Fibroblast of skin of abdomen (primary cell): ENCODE measurements at regions not wholly inside any gene's neighbourhood (a gene's known extent, or its start where the extent isn't known, plus 50 kb on each side); places are given as distances from the start of the nearest gene placed in this dataset.
A peak's percentile ranks its signal among the peaks of the same experiment; 100 is the strongest.

Source experiments
- DNase-seq: peaks from one replicate; pipeline ENCODE4 v3.0.0-alpha.2; 2013

DNA sequence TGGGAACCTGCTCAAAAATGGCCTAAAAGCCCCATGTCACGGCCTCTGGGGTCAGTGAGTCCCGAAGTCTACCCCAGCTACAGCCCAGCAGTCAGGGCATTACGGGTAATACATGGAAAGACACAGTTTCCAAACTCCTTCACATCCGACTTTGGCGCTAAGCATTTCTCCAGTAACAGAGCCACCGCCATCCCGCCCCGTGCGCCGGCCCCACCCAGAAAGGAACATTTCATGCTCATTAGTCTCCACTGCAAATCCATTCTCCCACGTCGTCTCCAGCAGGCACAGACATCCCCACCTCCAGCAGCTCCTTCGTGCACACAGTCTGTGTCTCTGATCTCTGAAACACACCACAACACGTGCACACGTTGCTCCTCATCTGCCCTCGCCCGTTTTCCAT is 509.2 kb upstream of the ID2 start:
- no peak for DNase-seq

GRCh38 chr2:8174641-8175257 is 507.1 kb upstream of the ID2 start:
- no peak for DNase-seq

DNA sequence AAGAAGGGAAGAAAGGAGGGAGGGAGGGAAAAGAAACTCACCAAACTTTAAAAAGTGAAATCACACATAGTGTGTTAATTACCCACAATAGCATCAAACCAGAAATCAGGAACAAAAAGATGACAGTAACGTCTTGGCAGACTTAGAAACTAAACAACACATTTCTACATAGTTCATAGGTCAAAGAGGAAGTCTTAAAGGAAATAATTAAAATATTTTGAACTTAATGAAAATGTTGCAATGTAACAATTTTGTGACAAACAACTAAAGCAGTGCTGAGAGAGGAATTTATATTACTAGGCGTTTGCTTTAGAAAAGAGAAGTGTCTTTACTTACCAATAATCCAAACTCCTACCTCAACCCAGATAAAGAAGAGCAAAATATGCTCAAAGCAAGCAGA is 505.0 kb upstream of the ID2 start:
- no peak for DNase-seq

DNA sequence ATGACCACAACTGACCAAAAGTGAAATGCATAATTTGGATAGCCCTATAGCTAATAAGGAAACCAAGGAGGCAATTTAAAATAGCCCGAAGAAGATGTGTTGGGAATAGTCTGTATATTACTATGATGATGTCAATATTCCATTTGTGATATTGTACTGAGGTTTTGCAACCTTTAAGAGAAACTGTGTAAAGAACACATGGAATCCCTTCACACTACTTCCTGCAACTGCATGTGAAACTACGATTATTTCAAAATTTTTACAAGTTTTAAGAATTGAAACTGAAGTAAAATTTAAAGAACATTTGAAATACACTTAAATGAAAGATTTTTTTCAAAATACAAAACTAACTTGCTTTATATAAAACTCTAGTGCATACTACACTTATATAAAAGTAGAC is 504.3 kb upstream of the ID2 start:
- DNase-seq: no peak

GRCh38 chr2:8178911-8179310 is 502.9 kb upstream of the ID2 start:
- no peak for DNase-seq

GRCh38 chr2:8189316-8189715 is 492.5 kb upstream of the ID2 start:
- DNase-seq: no peak

DNA sequence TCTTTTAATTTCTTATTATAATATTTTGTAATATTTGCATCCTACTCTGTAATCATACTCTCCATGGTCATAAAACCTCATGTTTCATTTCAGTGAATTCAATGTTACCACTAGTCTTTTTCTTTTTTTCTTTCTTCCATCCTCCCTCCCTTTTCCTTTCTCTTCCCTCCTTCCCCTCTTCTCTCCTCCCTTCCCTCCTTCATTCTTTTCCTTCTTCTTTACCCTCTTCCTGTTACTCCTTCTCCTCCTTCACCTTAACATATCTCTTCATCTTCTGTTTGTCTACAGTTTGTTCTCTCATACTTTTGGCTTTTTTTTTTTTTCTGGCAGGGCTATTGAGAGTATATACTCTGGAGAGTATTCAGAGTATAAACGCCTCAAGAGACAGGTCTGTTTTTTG is 491.6 kb upstream of the ID2 start:
- DNase-seq: no peak

DNA sequence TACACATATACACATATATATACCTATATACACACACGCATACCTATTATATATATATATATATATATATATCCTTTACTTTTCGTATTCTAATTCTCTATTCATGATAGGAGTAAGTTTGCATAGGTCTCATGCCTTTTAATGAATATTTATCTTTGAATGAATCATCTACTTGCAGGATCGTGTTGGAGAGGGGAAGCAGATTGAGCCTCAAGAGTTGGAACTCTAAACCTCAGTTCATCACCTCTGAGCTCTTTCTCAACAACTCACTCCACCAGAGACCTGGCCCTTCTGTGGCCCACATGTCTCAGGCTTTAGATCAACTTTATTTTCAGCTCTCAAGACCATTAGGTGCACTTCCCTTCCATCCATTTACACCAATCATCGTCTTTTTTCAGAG is 490.4 kb upstream of the ID2 start:
- DNase-seq: no peak

GRCh38 chr2:8193146-8193545 is 488.7 kb upstream of the ID2 start:
- no peak for DNase-seq

GRCh38 chr2:8193686-8194615 is 487.9 kb upstream of the ID2 start:
- no peak for DNase-seq

DNA sequence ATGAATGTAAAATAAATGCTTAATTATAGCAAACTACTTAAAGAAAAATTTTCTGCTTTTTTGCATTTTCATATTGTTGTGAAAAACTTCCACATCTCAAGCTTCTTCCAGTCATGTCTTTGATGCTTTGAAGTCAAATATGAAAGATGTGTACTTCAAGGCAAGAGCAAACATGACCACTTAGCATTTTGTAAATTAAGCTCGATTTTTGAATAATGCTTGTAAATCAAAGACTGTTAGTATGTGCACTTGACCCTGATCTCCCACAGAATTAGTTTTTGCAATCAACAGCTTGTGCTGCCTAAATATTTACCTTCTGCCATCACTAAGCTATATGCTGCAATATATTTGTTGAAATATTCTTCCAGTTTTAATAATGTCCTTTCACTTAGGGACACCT is 486.1 kb upstream of the ID2 start:
- no peak for DNase-seq

GRCh38 chr2:8196316-8196715 is 485.5 kb upstream of the ID2 start:
- peak; percentile 61 for DNase-seq

DNA sequence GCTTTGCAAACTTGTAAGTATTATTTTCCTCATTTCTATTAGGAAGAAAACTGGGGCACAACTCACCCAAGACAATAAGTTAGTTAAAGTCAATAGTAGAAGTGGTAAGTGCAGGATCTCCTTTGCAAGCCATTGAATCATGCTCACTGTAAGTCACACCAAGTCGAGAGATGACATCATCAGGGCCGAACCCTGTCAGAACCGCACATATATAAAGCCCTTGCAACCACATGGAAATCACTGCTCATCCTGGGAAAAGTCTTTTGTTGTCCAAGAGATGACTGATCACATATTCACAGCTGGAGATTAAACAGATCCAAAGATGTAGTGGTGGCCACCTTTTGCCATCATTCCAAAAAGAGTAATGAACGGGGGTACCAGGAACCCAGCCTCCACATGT is 484.8 kb upstream of the ID2 start:
- DNase-seq: peak; percentile 90

DNA sequence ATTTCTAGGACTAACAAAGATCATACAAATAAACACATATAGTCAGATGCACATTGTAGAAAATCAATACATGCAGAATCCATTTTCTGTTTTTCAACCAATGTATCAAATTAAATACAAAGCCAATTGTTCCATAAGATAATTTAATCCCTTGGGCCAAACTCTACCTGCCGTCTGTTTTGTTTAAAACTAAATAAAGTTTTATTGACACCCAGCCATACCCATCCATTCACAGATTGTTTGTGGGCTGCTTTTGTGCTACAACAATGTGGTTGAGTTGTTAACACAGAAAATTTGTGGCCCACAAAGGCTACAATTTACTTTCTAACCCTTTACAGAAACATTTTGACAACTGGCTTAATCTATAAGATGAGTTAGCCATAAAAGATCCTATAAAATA is 484.0 kb upstream of the ID2 start:
- DNase-seq: no peak

- no peak for DNase-seq
Observed at GRCh38 chr2:8198766-8199382, 483.0 kb upstream of the ID2 start.

DNA sequence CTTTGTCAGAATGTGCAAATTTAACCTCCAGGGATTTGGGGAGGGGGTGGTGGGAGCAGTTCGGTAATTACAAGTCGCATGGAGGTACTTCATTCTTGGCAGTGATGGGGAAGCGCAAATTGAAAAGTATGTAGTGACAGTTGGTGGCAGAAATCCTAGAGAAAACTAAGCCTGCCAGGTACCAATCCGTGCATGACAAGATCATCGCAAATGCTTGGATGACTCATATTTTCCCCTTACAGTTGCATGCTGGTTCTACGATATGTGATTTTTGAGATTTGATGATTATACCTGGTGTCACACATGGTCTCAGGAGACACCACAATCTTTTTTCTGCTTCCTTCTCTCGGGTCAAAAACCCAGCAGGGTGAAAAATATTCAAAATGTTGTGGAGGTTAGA is 479.7 kb upstream of the ID2 start:
- DNase-seq: no peak

DNA sequence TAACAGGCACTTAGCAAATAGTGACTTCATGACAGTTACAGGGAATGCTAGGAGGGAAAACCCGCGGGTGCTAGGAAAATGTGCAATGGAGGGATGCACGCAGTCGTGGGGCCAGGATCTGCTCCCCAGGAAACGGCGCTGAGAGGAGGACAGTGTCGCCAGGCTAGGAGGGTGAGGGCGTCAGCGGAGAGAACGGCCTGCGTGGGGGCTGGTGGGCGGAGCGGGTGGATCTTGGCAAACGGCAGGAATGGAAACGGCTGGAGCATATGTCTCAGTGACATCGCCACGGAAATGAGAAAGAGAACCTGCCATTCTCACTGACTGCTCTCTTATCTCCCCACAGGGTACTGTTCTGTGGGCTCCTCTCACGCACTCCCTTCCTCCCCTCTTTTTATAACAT is 478.5 kb upstream of the ID2 start:
- no peak for DNase-seq

DNA sequence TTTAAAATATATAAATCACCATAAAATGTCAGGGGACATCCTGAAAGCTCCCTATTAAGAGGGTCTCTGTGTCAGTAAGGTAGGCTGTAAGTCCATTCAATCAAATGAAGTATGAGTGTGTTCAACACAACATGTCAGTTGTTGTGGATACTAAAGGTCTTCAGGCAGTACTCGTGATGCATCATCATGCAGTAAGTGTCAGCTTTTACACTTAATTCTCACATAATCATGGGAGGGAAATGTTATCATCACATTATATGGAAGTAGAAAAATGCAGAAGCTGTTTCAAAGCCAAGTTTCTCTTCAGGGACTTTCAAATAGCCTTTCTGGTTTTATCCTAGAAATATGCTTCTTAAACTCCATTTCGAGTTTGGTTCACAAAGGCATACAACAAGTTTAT is 477.1 kb upstream of the ID2 start:
- no peak for DNase-seq

GRCh38 chr2:8209494-8209893 is 472.4 kb upstream of the ID2 start:
- no peak for DNase-seq

DNA sequence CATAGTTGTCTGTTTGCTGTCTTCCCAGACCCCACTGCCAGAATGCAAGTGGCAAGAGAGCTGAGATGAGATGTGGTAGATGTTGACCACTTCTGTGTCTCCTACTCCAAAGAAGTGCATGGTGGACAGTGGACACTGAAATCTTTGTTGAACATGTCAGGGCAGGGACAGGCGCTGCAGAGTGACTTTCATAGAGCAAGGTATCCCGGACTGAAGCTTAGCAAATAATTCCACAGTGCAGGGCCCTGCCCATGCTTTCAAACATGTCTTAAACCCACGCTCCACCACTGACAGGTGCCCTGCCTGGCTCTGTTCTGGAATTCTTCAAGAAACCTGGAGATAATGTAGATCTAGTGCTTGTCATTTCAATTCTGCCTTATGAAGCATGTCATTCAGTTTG is 470.5 kb upstream of the ID2 start:
- DNase-seq: no peak

DNA sequence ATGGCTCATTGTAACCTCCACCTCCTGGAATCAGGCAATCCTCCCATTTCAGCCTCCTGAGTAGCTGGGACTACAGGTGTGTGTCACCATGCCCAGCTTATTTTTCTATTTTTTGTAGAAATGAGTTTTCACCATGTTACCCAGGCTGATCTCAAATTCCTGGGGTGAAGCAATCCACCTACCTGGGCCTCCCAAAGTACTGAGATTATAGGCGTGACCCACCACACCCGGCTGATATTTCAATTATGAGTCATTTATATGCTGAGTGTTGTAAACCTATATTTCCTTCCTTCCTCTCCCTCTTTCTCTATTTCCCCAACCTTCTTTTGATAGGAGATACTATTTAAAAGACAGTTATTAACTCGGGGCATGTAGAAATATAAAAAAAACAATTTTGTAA is 469.6 kb upstream of the ID2 start:
- no peak for DNase-seq

- DNase-seq: no peak
Observed at GRCh38 chr2:8214036-8214615, 467.7 kb upstream of the ID2 start.

- DNase-seq: no peak
Observed at GRCh38 chr2:8215159-8215863, 466.5 kb upstream of the ID2 start.
